Osteoblast (primary cell): ENCODE measurements at regions not wholly inside any gene's neighbourhood (a gene's known extent, or its start where the extent isn't known, plus 50 kb on each side); places are given as distances from the start of the nearest gene placed in this dataset.

Experiments
- DNase-seq: peaks from one replicate; pipeline ENCODE4 v3.0.0; 2011; ENCODE audit warnings: low spot score, mixed read lengths; ENCODE audit not compliant: insufficient read length; ENCODE audit errors: missing footprints
- H2AFZ ChIP-seq: 2 replicates; pipeline ENCODE4 v1.6.0; 2011; ENCODE audit warnings: mild to moderate bottlenecking, low read length
- H3K27ac ChIP-seq: 2 replicates; pipeline ENCODE4 v1.5.1; 2011; ENCODE audit warnings: mild to moderate bottlenecking, low read depth, low read length, moderate library complexity
- H3K27me3 ChIP-seq: 2 replicates; pipeline ENCODE4 v1.6.0; 2012; ENCODE audit warnings: mild to moderate bottlenecking, control low read depth, inconsistent platforms, low read length, moderate library complexity; ENCODE audit not compliant: insufficient read depth
- H3K36me3 ChIP-seq: 2 replicates; pipeline ENCODE4 v1.5.1; 2011; ENCODE audit warnings: mild to moderate bottlenecking, low read length, control low read depth, moderate library complexity; ENCODE audit not compliant: insufficient read depth
- H3K4me1 ChIP-seq: 2 replicates; pipeline ENCODE4 v1.5.1; 2011; ENCODE audit warnings: mild to moderate bottlenecking, low read length, control low read depth, moderate library complexity; ENCODE audit not compliant: insufficient read depth
- H3K4me2 ChIP-seq: 2 replicates; pipeline ENCODE4 v1.6.0; 2011; ENCODE audit warnings: mild to moderate bottlenecking, low read length; ENCODE audit not compliant: insufficient read depth
- H3K4me3 ChIP-seq: fragments of 200-600 bp; sonication (generic); 3 replicates; pipeline ENCODE4 v1.5.1; 2012; ENCODE audit warnings: mild to moderate bottlenecking, low read length, inconsistent platforms; ENCODE audit not compliant: insufficient read depth
- H3K79me2 ChIP-seq: 2 replicates; pipeline ENCODE4 v1.6.0; 2012; ENCODE audit warnings: mild to moderate bottlenecking, low read length, control low read depth, inconsistent platforms; ENCODE audit not compliant: insufficient read depth
- H3K9me3 ChIP-seq: 2 replicates; pipeline ENCODE4 v1.5.1; 2011; ENCODE audit warnings: low read depth, low read length, control low read depth
- H4K20me1 ChIP-seq: 2 replicates; pipeline ENCODE4 v1.6.0; 2012; ENCODE audit warnings: mild to moderate bottlenecking, low read length, control low read depth; ENCODE audit not compliant: insufficient read depth
- TF ChIP-seq, protein P1 (sequence below): IDR thresholded peaks from 2 replicates; pipeline ENCODE4 v1.5.1; 2011; ENCODE audit warnings: mild to moderate bottlenecking, low read depth, low read length, moderate library complexity; ENCODE audit errors: extremely low read depth

DNA sequence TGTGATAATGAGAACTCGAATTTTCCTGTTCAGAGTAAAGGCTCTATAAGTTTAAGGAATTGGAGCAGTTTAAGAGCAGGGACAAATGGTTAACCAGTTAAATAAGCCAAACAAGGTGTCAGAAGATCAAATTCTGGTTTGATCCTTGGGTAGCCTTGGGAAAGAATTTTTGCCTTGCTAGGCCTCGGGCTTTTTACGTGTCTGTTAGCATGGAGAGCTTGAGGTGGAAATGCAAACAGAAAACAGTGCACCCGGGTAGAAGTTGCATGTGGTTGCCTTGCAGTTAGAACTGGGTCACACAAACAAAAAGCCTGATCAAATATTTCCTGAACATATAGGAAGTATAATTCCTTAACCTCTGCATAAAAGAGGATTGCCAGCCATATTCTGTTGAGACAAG lies 58.3 kb downstream of the RIN2 start:
- Histone ChIP-seq H3K4me3 (no peak overlapping the region), H3K36me3 (no peaks in the 10 kb centered on the region), H4K20me1 (no peaks in the 10 kb centered on the region), H3K27me3 (no peaks in the 10 kb centered on the region), H3K27ac (peak overlapping the region; percentile 97), H2AFZ (no peak overlapping the region), H3K4me2 (peak overlapping the region; percentile 49), H3K4me1 (peaks cover 52% of the 10 kb centered on the region), H3K9me3 (no peaks in the 10 kb centered on the region), H3K79me2 (no peaks in the 10 kb centered on the region)
- no peak for DNase-seq
- TF ChIP-seq, protein P1, sequence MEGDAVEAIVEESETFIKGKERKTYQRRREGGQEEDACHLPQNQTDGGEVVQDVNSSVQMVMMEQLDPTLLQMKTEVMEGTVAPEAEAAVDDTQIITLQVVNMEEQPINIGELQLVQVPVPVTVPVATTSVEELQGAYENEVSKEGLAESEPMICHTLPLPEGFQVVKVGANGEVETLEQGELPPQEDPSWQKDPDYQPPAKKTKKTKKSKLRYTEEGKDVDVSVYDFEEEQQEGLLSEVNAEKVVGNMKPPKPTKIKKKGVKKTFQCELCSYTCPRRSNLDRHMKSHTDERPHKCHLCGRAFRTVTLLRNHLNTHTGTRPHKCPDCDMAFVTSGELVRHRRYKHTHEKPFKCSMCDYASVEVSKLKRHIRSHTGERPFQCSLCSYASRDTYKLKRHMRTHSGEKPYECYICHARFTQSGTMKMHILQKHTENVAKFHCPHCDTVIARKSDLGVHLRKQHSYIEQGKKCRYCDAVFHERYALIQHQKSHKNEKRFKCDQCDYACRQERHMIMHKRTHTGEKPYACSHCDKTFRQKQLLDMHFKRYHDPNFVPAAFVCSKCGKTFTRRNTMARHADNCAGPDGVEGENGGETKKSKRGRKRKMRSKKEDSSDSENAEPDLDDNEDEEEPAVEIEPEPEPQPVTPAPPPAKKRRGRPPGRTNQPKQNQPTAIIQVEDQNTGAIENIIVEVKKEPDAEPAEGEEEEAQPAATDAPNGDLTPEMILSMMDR, result no peak

DNA sequence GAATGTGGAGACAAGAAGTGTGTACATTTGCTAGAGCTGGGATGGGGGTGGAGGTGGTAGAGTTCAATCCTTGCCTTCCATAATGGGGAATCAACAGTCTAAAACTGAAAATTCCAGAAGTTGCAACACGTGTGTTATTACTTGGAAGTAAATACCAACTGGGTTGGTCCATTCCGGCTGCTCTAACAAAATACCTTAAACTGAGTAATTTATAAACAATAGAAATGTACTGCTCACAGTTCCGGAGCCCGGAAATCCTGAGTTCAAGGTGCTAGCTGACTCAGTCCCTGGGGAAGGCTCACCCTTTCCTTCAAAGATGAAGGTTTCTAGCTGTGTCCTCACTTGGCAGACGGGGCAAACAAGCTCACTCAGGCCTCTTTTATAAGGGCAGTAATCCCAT lies 59.0 kb downstream of the RIN2 start:
- no peaks in the 10 kb centered on the region for H3K27me3 ChIP-seq
- TF ChIP-seq, protein P1, result no peak
- peaks cover 49% of the 10 kb centered on the region for H3K4me1 ChIP-seq
- no peaks in the 10 kb centered on the region for H3K79me2 ChIP-seq
- H3K9me3 ChIP-seq, result no peaks in the 10 kb centered on the region
- no peaks in the 10 kb centered on the region for H4K20me1 ChIP-seq
- no peak overlapping the region for H3K4me3 ChIP-seq
- no peak overlapping the region for H2AFZ ChIP-seq
- peak overlapping the region; percentile 97 for H3K27ac ChIP-seq
- peak overlapping the region; percentile 10 for H3K4me2 ChIP-seq
- no peaks in the 10 kb centered on the region for H3K36me3 ChIP-seq
- DNase-seq, result no peak

DNA sequence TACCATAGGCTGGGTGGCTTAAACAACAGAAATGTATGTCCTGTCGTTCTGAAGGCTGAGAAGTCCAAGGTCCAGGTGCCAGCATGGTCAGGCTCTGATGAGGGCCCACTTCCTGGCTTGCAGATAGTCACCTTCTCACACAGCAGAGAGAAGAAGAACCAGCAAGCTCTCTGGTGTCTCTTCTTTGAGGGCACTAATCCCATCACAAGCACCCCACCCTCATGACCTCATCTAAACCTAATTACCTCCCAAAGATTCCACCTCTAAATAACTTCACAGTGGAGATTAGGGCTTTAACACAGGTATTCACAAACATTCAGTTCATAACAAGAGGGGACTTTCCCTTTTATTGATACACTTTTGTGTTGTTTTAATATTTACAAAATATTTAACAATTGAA lies 61.1 kb downstream of the RIN2 start:
- TF ChIP-seq, protein P1, result no peak
- Histone ChIP-seq H2AFZ (no peak overlapping the region), H3K4me1 (peaks cover 30% of the 10 kb centered on the region), H3K9me3 (no peaks in the 10 kb centered on the region), H3K4me3 (no peak overlapping the region), H3K27ac (no peak overlapping the region), H4K20me1 (no peaks in the 10 kb centered on the region), H3K27me3 (no peaks in the 10 kb centered on the region), H3K4me2 (no peak overlapping the region), H3K79me2 (no peaks in the 10 kb centered on the region), H3K36me3 (no peaks in the 10 kb centered on the region)
- no peak for DNase-seq

DNA sequence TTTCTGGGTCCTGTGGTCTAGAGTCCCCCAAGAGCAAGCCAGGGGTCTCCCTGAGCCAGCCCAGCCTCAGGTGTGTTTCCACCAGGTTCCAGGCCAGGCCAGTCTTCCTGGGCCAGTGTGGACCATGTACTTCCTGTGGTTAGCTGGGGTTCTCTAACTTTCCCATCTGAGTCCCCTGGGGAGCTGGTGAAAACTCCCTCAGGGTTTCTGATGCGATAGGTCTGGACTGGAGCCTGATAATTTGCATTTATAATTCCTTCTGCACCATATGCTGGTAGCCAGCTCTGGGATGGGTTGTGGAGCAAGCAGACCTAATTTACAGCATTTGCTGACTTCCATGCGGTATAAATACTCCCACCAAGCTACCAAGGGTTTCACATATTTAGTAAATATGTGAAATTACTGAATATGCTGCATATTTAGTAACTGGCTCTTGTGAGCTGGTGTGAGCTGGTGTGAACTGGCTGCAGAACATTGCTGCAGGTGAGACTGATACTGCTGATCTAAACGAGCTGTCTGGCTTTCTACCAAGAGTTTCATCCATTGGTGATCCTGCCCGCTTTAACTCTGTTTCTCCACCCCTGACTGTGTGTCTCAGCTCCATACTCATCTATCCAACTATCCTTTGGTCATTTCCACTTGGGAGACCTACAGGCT lies 62.6 kb downstream of the RIN2 start:
- peaks cover 23% of the 10 kb centered on the region for H3K4me1 ChIP-seq
- H3K27ac ChIP-seq, result no peak overlapping the region
- no peaks in the 10 kb centered on the region for H3K9me3 ChIP-seq
- no peak for DNase-seq
- H3K36me3 ChIP-seq, result no peaks in the 10 kb centered on the region
- H2AFZ ChIP-seq, result no peak overlapping the region
- no peak overlapping the region for H3K4me2 ChIP-seq
- H4K20me1 ChIP-seq, result no peaks in the 10 kb centered on the region
- no peak overlapping the region for H3K4me3 ChIP-seq
- H3K79me2 ChIP-seq, result no peaks in the 10 kb centered on the region
- TF ChIP-seq, protein P1, result no peak
- H3K27me3 ChIP-seq, result no peaks in the 10 kb centered on the region
